ENCODE measurements at regions not wholly inside any gene's neighbourhood (a gene's known extent, or its start where the extent isn't known, plus 50 kb on each side); places are given as distances from the start of the nearest gene placed in this dataset.

- no peak for TF ChIP-seq AFF4 (CRISPR knock-in tag; IDR thresholded peaks at IDR 0.05; ENCODE audit: borderline replicate concordance)
- TF ChIP-seq ZNF317 (CRISPR knock-in tag; IDR thresholded peaks at IDR 0.05; ENCODE audit: borderline replicate concordance, low read depth) = no peak
- TF ChIP-seq CTCF (IDR thresholded peaks at IDR 0.05) = no peak
Observed at GRCh38 chr19:30691819-30692166, 319.6 kb downstream of the ZNF536 start (continued).

GRCh38 chr19:30690935-30691818 lies 319.0 kb downstream of the ZNF536 start:
- POLR2A ChIA-PET = no interaction called here
- CTCF ChIA-PET = interaction anchor here (1.0 to 3.7 kb wide), 3 partner anchors 22 to 131 kb away, joined by 3 to 19 read pairs (median 13); no protein-coding TSS in a partner anchor
- ATAC-seq = peak; percentile 42
- DNase-seq (ENCODE audit: low spot score) = peak; percentile 38
- H3K4me3 Mint-ChIP-seq = peak overlapping the region; percentile 45
- H3K36me3 Mint-ChIP-seq = no peaks in the 10 kb centered on the region
- H3K4me1 Mint-ChIP-seq = peaks cover 86% of the 10 kb centered on the region
- TF ChIP-seq ATF6 (CRISPR knock-in tag; IDR thresholded peaks at IDR 0.05) = no peak
- TF ChIP-seq ZNF396 (CRISPR knock-in tag; IDR thresholded peaks at IDR 0.05; ENCODE audit: borderline replicate concordance) = no peak
- no peak for TF ChIP-seq NR1H2 (CRISPR knock-in tag; IDR thresholded peaks at IDR 0.05)
- TF ChIP-seq ATF2 (CRISPR knock-in tag; IDR thresholded peaks at IDR 0.05; ENCODE audit: borderline replicate concordance, low read depth) = no peak
- TF ChIP-seq ZNF423 (CRISPR knock-in tag; IDR thresholded peaks at IDR 0.05) = no peak
- no peak for TF ChIP-seq PRDM15 (CRISPR knock-in tag; IDR thresholded peaks at IDR 0.05)
- TF ChIP-seq IRF1 (CRISPR knock-in tag; IDR thresholded peaks at IDR 0.05) = no peak
- no peak for TF ChIP-seq ZNF671 (CRISPR knock-in tag; IDR thresholded peaks at IDR 0.05)
- H3K27ac Mint-ChIP-seq = peak overlapping the region; percentile 92
- no peaks in the 10 kb centered on the region for H3K9me3 Mint-ChIP-seq
- no peaks in the 10 kb centered on the region for H3K27me3 Mint-ChIP-seq (ENCODE audit: low read depth)
